Activated CD4-positive, alpha-beta T cell treated with anti-CD3 and anti-CD28 coated beads, Interleukin-2, amount 50 U/mL, for 24 hours (primary cell): ENCODE measurements at regions not wholly inside any gene's neighbourhood (a gene's known extent, or its start where the extent isn't known, plus 50 kb on each side); places are given as distances from the start of the nearest gene placed in this dataset.

ENCODE experiments used
- DNase-seq, 2 donors: peaks; one replicate each; pipeline ENCODE4 v3.0.0-alpha.2; 2020; ENCODE audit warnings: low read depth in 1 of 2, low spot score in 1 of 2

- DNase-seq: no peak
Observed at GRCh38 chr2:128769457-128770142, 450.9 kb upstream of the HS6ST1 start.

DNA sequence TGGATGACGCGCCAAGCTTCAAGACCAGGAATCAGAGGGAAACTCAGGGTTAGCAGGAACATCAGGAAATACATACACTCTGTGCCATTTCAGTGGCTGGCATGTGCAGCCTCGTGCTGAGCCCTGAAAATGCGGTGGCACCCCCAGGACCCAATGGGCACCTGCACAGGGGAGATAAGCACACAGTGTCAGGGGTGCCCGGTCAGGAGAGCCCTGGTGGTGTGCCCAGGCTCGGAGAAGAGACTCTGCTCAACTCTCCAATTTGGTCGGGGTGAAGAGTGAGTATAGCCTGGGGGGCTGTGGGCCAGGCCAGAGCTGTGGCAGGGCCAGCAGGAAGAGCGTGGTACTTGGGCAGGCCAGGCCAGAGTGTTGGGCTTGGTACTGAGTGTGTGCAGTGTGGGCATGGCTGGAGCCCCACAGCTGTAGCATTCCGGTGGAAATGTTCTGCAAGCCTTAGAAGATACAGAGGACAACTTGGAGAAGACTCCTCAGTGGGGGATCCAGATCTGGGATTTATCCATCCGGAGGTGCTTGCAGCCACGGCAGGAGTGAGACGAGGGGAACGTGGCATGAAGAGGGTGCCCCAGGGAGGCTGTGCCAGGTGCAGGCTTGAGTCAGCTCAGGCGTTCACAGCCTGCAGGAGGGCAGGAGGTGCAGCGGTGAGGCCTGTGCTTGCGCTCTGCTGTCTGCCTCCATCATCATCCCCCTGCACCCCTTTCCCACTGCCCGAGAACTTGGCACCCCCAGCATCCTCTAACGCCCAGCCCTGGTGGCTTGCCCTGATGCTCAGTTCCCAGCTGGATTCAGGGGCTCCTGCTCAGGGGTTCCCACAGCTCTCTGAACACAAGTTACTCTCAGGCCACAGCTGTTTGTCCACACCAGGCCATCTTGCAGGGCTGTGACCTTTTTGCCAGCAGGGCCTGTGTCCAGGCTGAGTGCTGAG lies 451.7 kb upstream of the HS6ST1 start:
- DNase-seq: no peak

- DNase-seq: no peak
Observed at GRCh38 chr2:128771401-128771800, 452.7 kb upstream of the HS6ST1 start.

DNA sequence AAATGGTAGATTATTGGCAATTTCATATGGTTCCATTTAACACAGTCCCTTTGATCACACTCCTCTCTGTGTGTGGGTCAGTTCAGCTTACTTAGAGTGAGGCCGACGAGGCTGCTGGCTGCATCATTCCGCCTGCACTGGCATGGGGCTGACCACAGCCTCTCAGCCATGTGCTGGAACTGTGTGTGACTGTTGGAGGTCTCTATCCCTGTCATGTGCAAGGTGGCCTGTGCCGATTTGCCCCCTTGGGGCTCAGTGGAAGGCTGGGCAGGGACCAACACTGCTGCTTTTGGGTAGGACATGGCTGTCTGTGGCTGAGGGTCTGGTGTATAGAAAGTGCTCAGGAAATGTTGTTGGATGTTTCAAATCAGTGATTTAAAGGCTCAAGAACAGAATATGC lies 454.0 kb upstream of the HS6ST1 start:
- DNase-seq: no peak

DNA sequence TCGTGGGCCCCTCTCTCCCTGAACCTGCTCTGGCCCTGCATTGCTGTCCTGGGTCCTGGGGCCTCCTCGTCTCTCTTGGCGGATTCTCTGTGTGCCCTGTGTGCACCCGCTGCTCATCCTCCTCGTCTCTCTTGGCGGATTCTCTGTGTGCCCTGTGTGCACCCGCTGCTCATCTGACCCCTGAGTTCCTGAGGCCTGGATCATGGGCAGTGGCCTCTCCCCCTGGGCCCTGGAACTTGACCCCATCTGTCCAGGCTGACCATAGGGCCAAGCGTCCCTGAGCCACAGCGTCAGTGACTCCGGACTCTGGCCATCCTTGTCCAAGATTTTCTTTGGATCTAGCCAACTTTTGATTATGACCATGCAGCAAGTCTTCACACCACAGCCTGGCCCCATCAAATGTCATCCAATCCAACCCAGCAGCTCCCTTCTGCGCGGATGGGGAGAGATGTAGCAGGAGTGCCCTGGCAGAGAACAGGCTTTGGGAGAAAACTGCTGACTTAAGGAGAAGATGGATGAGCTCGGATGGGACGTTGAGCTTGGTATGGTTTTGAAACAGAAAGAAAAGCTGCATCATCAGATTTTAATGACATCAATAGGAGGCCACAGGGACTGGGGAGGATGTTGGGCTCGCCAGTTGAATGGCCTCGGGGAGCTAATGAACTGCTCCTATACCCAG lies 455.1 kb upstream of the HS6ST1 start:
- DNase-seq: no peak

- no peak for DNase-seq
Observed at GRCh38 chr2:128774320-128775216, 455.9 kb upstream of the HS6ST1 start.

DNA sequence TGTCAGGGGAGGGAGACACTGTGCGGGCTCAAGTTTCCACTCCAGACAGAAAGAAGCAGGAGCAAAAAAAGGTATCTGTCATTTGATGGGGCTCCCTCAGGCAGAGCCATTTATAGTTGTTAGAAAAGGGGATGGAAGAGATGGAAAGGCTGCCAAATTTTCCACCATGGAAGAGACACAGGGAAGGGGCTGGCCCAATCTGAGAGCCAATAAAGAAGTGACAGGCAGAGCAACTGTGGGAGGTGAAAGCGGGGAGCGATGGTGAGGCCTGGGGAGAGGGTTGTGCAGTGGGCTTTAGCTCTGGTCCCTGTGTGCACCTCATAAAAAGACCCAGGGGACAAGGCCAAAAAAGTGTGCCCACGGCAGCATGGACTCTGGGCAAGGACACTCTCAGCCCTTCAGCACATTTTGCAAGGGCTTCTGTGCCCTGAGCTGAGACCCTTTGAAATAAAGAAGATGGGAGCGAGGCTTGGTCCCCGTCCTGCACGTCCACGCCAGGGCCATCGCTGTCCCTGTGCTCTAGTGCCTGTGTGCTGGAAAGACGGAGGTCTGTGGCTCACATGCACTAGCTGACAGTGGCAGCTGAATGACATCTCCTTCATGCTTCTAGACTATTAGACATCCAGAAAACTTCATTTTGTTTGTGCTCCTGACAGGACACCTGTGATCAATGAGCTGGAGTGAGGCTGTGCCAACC lies 456.7 kb upstream of the HS6ST1 start:
- DNase-seq: no peak

- DNase-seq: no peak
Observed at GRCh38 chr2:128775914-128776285, 457.2 kb upstream of the HS6ST1 start.

- DNase-seq: no peak
Observed at GRCh38 chr2:128776461-128777195, 458.0 kb upstream of the HS6ST1 start.

- DNase-seq: no peak
Observed at GRCh38 chr2:128777196-128778035, 458.7 kb upstream of the HS6ST1 start.

- DNase-seq: no peak
Observed at GRCh38 chr2:128778843-128779242, 460.2 kb upstream of the HS6ST1 start.

DNA sequence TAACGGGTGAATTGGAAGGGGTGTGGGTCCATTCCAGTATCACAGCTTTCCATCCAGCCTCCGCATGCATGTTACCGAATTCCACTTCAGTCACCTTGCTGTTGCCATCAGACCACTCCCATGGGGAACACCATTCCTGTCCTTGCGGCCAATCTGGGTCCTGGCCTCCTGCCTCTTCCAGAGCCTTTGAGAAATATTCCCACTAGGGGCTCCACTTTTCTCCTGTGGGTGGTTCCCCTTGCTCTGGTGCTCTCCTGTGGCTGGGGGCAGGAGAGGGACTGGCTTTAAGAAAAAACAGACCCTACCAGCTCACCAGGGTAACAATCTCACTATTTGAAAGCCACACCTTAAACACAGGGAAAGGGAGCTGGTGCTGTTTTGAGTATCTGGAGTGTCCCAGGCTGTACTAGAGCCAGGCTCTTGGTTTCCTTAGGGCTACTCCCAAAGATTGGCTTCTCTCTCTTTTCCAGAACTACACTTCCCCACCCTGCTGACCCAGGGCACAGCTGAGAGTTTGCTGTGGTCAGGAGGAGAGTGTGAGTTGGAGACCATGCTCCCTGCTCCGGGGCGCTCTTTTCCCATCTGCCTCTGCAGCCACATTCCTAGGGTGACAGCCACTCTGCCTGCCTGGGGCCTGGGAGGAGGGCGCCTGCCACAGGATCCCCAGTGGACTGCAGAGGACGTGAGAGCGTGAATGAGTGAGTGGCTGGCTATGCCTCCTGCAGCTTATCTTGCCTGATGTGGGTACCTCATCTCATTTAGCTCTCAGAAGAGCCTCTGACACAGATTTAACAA lies 460.8 kb upstream of the HS6ST1 start:
- DNase-seq: no peak

GRCh38 chr2:128780434-128781080 lies 461.9 kb upstream of the HS6ST1 start:
- DNase-seq: no peak

- DNase-seq: no peak
Observed at GRCh38 chr2:128781166-128781565, 462.5 kb upstream of the HS6ST1 start.

DNA sequence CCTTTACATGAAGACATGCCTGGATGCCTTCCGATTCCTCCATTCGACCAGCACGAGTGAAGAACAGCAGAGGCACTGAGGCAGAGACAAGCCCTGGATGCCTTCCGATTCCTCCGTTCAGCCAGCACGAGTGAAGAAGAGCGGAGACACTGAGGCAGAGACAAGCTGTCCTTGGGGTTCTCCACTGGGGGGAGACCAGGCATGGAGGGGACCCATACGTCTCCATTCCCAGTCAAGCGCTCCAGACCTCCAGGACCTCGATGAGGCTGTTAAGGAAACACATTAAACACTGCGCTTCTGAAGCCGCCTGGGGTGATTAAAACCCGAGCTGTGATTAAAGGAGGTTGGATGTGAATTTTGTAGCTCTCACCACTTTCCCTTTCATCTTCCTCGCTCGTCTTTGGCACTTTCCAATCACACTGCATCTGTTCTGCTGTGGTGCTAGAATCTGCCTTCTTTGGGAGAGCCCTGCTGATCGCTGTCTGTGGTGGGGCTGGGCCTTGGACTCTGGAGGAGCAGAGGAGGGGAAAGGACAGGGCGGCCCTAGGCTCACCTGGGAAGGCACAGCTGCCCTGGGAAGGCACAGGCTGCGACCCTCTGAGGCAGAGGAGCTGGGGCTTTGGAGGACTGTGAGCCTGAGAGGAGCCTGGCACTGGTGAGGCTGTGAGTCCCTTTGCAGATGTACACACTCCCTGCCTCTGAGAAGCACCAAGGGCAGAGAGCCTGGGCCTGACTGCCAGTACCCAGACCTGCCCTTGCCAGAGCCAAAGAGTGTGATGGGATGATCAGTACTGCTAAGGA lies 463.1 kb upstream of the HS6ST1 start:
- no peak for DNase-seq

DNA sequence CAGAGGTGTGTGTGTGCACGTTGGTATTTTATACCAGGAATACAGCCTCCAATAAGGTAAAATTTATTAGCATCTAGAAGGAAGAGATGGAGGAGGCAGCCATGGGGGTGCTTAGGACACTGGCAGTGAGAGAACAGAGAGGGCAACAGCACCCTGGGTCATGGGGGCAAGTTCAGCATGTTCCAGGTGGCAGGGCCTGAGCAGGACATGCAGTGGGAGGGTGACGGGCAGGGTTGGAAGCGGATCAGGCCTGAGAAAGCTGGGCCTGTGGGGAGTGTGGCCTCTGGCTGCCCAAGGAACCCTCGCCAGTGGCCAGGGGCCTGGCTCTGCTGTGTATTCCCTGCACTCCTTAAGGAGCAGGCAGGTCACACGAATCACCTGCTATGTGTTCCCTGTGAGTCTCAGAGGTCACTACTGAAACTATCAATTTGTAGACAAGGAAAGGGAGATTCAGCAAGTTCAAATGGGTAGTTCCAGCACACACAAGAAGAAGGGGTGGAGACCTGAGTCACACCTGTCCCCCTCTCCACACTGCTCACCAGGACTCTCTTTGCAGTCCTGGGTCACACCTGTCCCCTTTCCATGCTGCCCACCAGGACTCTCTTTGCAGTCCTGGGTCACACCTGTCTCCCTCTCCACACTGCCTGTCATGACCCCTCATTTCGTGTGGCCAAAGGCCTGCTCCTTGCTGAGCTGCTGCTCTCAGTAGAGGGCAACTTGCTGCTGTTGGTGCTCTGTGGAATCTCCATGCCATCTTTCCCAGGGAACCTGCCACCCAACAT lies 463.9 kb upstream of the HS6ST1 start:
- no peak for DNase-seq
